CD14-positive monocyte (primary cell): ENCODE measurements at regions not wholly inside any gene's neighbourhood (a gene's known extent, or its start where the extent isn't known, plus 50 kb on each side); places are given as distances from the start of the nearest gene placed in this dataset.

Experiments used
- DNase-seq, 3 donors: peaks; one replicate each; pipeline ENCODE4 v3.0.0-alpha.2; 2011 to 2022
- H2AFZ ChIP-seq: 2 replicates; pipeline ENCODE4 v1.6.0; 2012; ENCODE audit warnings: mild to moderate bottlenecking, low read depth, low read length, inconsistent platforms; ENCODE audit not compliant: insufficient read depth, poor library complexity, severe bottlenecking
- H3K27ac ChIP-seq, 2 donors: 1 replicate in 1 of 2; 2 replicates in 1 of 2; pipeline ENCODE4 v1.5.1; 2012 to 2013; ENCODE audit warnings: low read length in 2 of 2, control low read depth in 1 of 2, inconsistent platforms in 1 of 2, low read depth in 1 of 2, mild to moderate bottlenecking in 1 of 2
- H3K27me3 ChIP-seq, 2 donors: one replicate each; pipeline versions ENCODE4 v1.6.0 to v1.6.1; 2011 to 2013; ENCODE audit warnings: low read length in 2 of 2; ENCODE audit not compliant: control insufficient read depth in 2 of 2, insufficient read depth in 2 of 2
- H3K36me3 ChIP-seq, 2 donors: replicated peaks in 1 of 2; 1 replicate in 1 of 2; 2 replicates in 1 of 2; pipeline versions ENCODE4 v1.5.1 to v1.6.1; 2012 to 2013; ENCODE audit warnings: low read length in 2 of 2, control low read depth in 1 of 2, inconsistent platforms in 1 of 2, mild to moderate bottlenecking in 1 of 2; ENCODE audit not compliant: insufficient read depth in 2 of 2, control insufficient read depth in 1 of 2
- H3K4me1 ChIP-seq, 2 donors: 1 replicate in 1 of 2; 2 replicates in 1 of 2; pipeline versions ENCODE4 v1.5.1 to v1.6.1; 2012 to 2013; ENCODE audit warnings: low read length in 2 of 2, control low read depth in 1 of 2, inconsistent platforms in 1 of 2, mild to moderate bottlenecking in 1 of 2, moderate library complexity in 1 of 2; ENCODE audit not compliant: insufficient read depth in 2 of 2, control insufficient read depth in 1 of 2
- H3K4me2 ChIP-seq: replicated peaks from 2 replicates; pipeline ENCODE3; 2012; ENCODE audit warnings: low read length, moderate library complexity, mild to moderate bottlenecking; ENCODE audit not compliant: poor library complexity, severe bottlenecking; ENCODE audit errors: extremely low read depth
- H3K4me3 ChIP-seq, 3 experiments: fragments of 200-600 bp in 1 of 3; sonication (generic) in 1 of 3; replicated peaks in 1 of 3; 1 replicate in 2 of 3; 2 replicates in 1 of 3; pipeline ENCODE4 v1.5.1; 2011 to 2013; ENCODE audit warnings: low read length in 3 of 3, mild to moderate bottlenecking in 3 of 3, control low read depth in 2 of 3, low read depth in 2 of 3, inconsistent platforms in 1 of 3, moderate library complexity in 1 of 3
- H3K79me2 ChIP-seq: 2 replicates; pipeline ENCODE4 v1.6.0; 2012; ENCODE audit warnings: mild to moderate bottlenecking, control low read depth, inconsistent platforms, low read length, moderate library complexity; ENCODE audit not compliant: insufficient read depth
- H3K9ac ChIP-seq: 2 replicates; pipeline ENCODE4 v1.6.0; 2017; ENCODE audit warnings: low read length, mild to moderate bottlenecking; ENCODE audit not compliant: insufficient read depth, poor library complexity, severe bottlenecking
- H3K9me3 ChIP-seq, 2 donors: replicated peaks in 1 of 2; 1 replicate in 1 of 2; 2 replicates in 1 of 2; pipeline versions ENCODE4 v1.5.1 to v1.6.1; 2012 to 2013; ENCODE audit warnings: low read length in 2 of 2, control low read depth in 1 of 2; ENCODE audit not compliant: control insufficient read depth in 1 of 2, insufficient read depth in 1 of 2
- H4K20me1 ChIP-seq: 2 replicates; pipeline ENCODE4 v1.6.0; 2012; ENCODE audit warnings: mild to moderate bottlenecking, low read length, control low read depth, moderate library complexity; ENCODE audit not compliant: insufficient read depth
- H3K27ac Mint-ChIP-seq, 7 donors: one replicate each; pipeline ENCODE4 v1.8.0; 2020; ENCODE audit warnings: mild to moderate bottlenecking in 7 of 7, mixed read lengths in 7 of 7, moderate library complexity in 6 of 7, inconsistent platforms in 2 of 7
- H3K27me3 Mint-ChIP-seq, 3 donors: one replicate each; pipeline ENCODE4 v1.8.0; 2021 to 2022; ENCODE audit warnings: low read depth in 3 of 3, mild to moderate bottlenecking in 3 of 3, mixed read lengths in 3 of 3, moderate library complexity in 3 of 3, inconsistent platforms in 1 of 3
- H3K36me3 Mint-ChIP-seq, 2 donors: one replicate each; pipeline ENCODE4 v1.8.0; 2020; ENCODE audit warnings: mixed read lengths in 2 of 2, inconsistent platforms in 1 of 2, mild to moderate bottlenecking in 1 of 2
- H3K4me1 Mint-ChIP-seq: one replicate; pipeline ENCODE4 v1.8.0; 2020; ENCODE audit warnings: mild to moderate bottlenecking, mixed read lengths
- H3K4me3 Mint-ChIP-seq, 2 donors: one replicate each; pipeline ENCODE4 v1.8.0; 2020; ENCODE audit warnings: mild to moderate bottlenecking in 2 of 2, mixed read lengths in 2 of 2, moderate library complexity in 1 of 2
- H3K9me3 Mint-ChIP-seq, 7 donors: one replicate each; pipeline ENCODE4 v1.8.0; 2020 to 2022; ENCODE audit warnings: mixed read lengths in 7 of 7, mild to moderate bottlenecking in 6 of 7, moderate library complexity in 6 of 7, inconsistent platforms in 2 of 7
- CTCF ChIP-seq: fragments of 200-600 bp; IDR thresholded peaks from one replicate; pipeline ENCODE4 v1.8.0; 2022; ENCODE audit warnings: antibody characterized with exemption, mild to moderate bottlenecking
- WGBS: methylation state at CpG from one replicate; pipeline ENCODE4 v1.1.5; 2013; ENCODE audit warnings: missing lambda C conversion rate; ENCODE audit not compliant: insufficient coverage; 5-methylcytosine and 5-hydroxymethylcytosine counted together
- intact Hi-C, 2 donors: fragments of 100-400 bp; cut with micrococcal nuclease; formaldehyde crosslinking; loops; one replicate each; pipeline versions ENCODE4 v1.15.0 to v1.15.1; 2023

GRCh38 chr12:108389544-108389943 lies 50.4 kb upstream of the CMKLR1 start:
- Mint-ChIP-seq H3K36me3 (no peaks in the 10 kb centered on the region), H3K9me3 (peaks cover 0 to 9% (median 6%) of the 10 kb centered on the region in 7 donors)

More at GRCh38 chr12:108389544-108389943, 50.4 kb upstream of the CMKLR1 start:
- WGBS: 93% methylated on average over 1 of the region's 1 CpG
- intact Hi-C loops: no loop called here
- H3K4me3 ChIP-seq: no peak overlapping the region
- Mint-ChIP-seq H3K27me3 (peaks cover 2 to 7% (median 6%) of the 10 kb centered on the region in 3 donors), H3K27ac (no peak overlapping the region), H3K4me3 (no peak overlapping the region), H3K4me1 (no peaks in the 10 kb centered on the region)
- no peaks in the 10 kb centered on the region for H3K4me1 ChIP-seq
- no peak overlapping the region for H3K4me2 ChIP-seq
- H3K9ac ChIP-seq: no peak overlapping the region
- H3K27me3 ChIP-seq: peaks cover 0 to 3% of the 10 kb centered on the region in 2 donors
- no peaks in the 10 kb centered on the region for H3K79me2 ChIP-seq
- peaks cover 0 to 3% of the 10 kb centered on the region in 2 donors for H3K9me3 ChIP-seq
- no peak for DNase-seq
- no peak overlapping the region for H3K27ac ChIP-seq
- H2AFZ ChIP-seq: no peak overlapping the region
- H3K36me3 ChIP-seq: no peaks in the 10 kb centered on the region
- no peak for TF ChIP-seq CTCF
- H4K20me1 ChIP-seq: no peaks in the 10 kb centered on the region
